ENCODE measurements at regions not wholly inside any gene's neighbourhood (a gene's known extent, or its start where the extent isn't known, plus 50 kb on each side); places are given as distances from the start of the nearest gene placed in this dataset.

- H3K4me3 ChIP-seq (ENCODE audit: low read depth, low read length), result no peak overlapping the region
- TF ChIP-seq CTCF (IDR thresholded peaks at IDR 0.05; ENCODE audit: low read depth, low read length), result no peak
These were observed 187.5 kb downstream of the ATXN7L3B start for GRCh38 chr12:74725154-74725553.

GRCh38 chr12:74728006-74728405, 190.4 kb downstream of the ATXN7L3B start:
- TF ChIP-seq CTCF (IDR thresholded peaks at IDR 0.05; ENCODE audit: low read depth, low read length), result no peak
- H3K4me3 ChIP-seq (ENCODE audit: low read depth, low read length), result no peak overlapping the region

GRCh38 chr12:74732164-74732784, 194.6 kb downstream of the ATXN7L3B start:
- no peak overlapping the region for H3K4me3 ChIP-seq (ENCODE audit: low read depth, low read length)
- TF ChIP-seq CTCF (IDR thresholded peaks at IDR 0.05; ENCODE audit: low read depth, low read length), result no peak

- H3K4me3 ChIP-seq (ENCODE audit: low read depth, low read length), result no peak overlapping the region
- TF ChIP-seq CTCF (IDR thresholded peaks at IDR 0.05; ENCODE audit: low read depth, low read length), result no peak
These were observed 195.2 kb downstream of the ATXN7L3B start for GRCh38 chr12:74732826-74733225.

GRCh38 chr12:74741112-74741511, 203.5 kb downstream of the ATXN7L3B start:
- TF ChIP-seq CTCF (IDR thresholded peaks at IDR 0.05; ENCODE audit: low read depth, low read length), result no peak
- H3K4me3 ChIP-seq (ENCODE audit: low read depth, low read length), result no peak overlapping the region

GRCh38 chr12:74747305-74747704, 209.7 kb downstream of the ATXN7L3B start:
- TF ChIP-seq CTCF (IDR thresholded peaks at IDR 0.05; ENCODE audit: low read depth, low read length), result no peak
- no peak overlapping the region for H3K4me3 ChIP-seq (ENCODE audit: low read depth, low read length)

GRCh38 chr12:74751441-74751840, 213.8 kb downstream of the ATXN7L3B start:
- TF ChIP-seq CTCF (IDR thresholded peaks at IDR 0.05; ENCODE audit: low read depth, low read length), result no peak
- H3K4me3 ChIP-seq (ENCODE audit: low read depth, low read length), result no peak overlapping the region

Data from WI38 (cell line).